SJSA1 (cell line): ENCODE measurements at regions not wholly inside any gene's neighbourhood (a gene's known extent, or its start where the extent isn't known, plus 50 kb on each side); places are given as distances from the start of the nearest gene placed in this dataset.

Experiments used
- DNase-seq, 2 experiments: peaks; one replicate each; pipeline ENCODE4 v3.0.0-alpha.2; 2015 to 2020; ENCODE audit warnings: low spot score in 2 of 2, low read depth in 1 of 2
- H3K27ac ChIP-seq: fragments of 250-450 bp; sonication (Bioruptor Pico); 2 replicates; pipeline ENCODE4 v1.5.1; 2020; ENCODE audit warnings: mild to moderate bottlenecking, moderate library complexity
- H3K27me3 ChIP-seq: fragments of 250-450 bp; sonication (Bioruptor Pico); replicated peaks from 2 replicates; pipeline ENCODE4 v1.5.1; 2020; ENCODE audit warnings: mild to moderate bottlenecking, moderate library complexity
- H3K36me3 ChIP-seq: fragments of 250-450 bp; sonication (Bioruptor Pico); 2 replicates; pipeline ENCODE4 v1.5.1; 2020; ENCODE audit warnings: mild to moderate bottlenecking
- H3K4me1 ChIP-seq: fragments of 250-450 bp; sonication (Bioruptor Pico); replicated peaks from 2 replicates; pipeline ENCODE4 v1.6.1; 2021; ENCODE audit warnings: mild to moderate bottlenecking
- H3K4me3 ChIP-seq: fragments of 250-450 bp; sonication (Bioruptor Pico); 2 replicates; pipeline ENCODE4 v1.5.1; 2020; ENCODE audit warnings: mild to moderate bottlenecking
- H3K9me3 ChIP-seq: fragments of 250-450 bp; sonication (Bioruptor Pico); replicated peaks from 2 replicates; pipeline ENCODE4 v1.5.1; 2020; ENCODE audit warnings: mild to moderate bottlenecking

DNA sequence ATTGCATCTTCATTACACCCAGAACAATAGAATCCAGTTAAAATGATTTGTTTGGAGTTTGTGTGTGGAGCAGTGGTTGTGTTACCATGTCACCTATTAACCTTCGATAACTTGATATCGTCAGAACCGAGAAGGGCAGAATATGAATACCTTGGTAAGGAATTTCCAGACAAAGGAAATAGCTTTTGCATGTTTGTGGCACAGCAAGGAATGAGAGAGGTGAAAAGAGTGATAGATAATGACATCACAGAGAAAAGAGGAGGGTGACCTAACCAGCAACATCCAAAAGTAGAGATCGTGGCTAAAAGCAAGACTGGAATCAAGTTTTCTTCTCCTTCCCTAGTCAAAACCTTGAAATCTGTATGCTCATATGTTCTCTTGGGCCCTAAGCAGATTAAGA lies 244.6 kb upstream of the NEGR1 start:
- no peaks in the 10 kb centered on the region for H3K4me1 ChIP-seq
- no peak overlapping the region for H3K4me3 ChIP-seq
- no peak overlapping the region for H3K27ac ChIP-seq
- H3K27me3 ChIP-seq: no peaks in the 10 kb centered on the region
- no peaks in the 10 kb centered on the region for H3K36me3 ChIP-seq
- no peaks in the 10 kb centered on the region for H3K9me3 ChIP-seq
- DNase-seq: no peak

GRCh38 chr1:72524021-72524420 lies 241.7 kb upstream of the NEGR1 start:
- H3K4me3 ChIP-seq: no peak overlapping the region
- no peak for DNase-seq
- no peaks in the 10 kb centered on the region for H3K36me3 ChIP-seq
- no peaks in the 10 kb centered on the region for H3K4me1 ChIP-seq
- no peaks in the 10 kb centered on the region for H3K27me3 ChIP-seq
- H3K27ac ChIP-seq: no peak overlapping the region
- H3K9me3 ChIP-seq: no peaks in the 10 kb centered on the region

- no peaks in the 10 kb centered on the region for H3K36me3 ChIP-seq
- H3K9me3 ChIP-seq: no peaks in the 10 kb centered on the region
- no peak overlapping the region for H3K27ac ChIP-seq
- H3K27me3 ChIP-seq: no peaks in the 10 kb centered on the region
- no peak for DNase-seq
- H3K4me3 ChIP-seq: no peak overlapping the region
- no peaks in the 10 kb centered on the region for H3K4me1 ChIP-seq
Observed at GRCh38 chr1:72521659-72522058, 239.3 kb upstream of the NEGR1 start.

- Histone ChIP-seq H3K9me3 (no peaks in the 10 kb centered on the region), H3K27ac (no peak overlapping the region), H3K4me3 (no peak overlapping the region), H3K4me1 (no peaks in the 10 kb centered on the region), H3K27me3 (no peaks in the 10 kb centered on the region), H3K36me3 (no peaks in the 10 kb centered on the region)
- no peak for DNase-seq
Observed at GRCh38 chr1:72516826-72517225, 234.5 kb upstream of the NEGR1 start.

GRCh38 chr1:72516264-72516663 lies 233.9 kb upstream of the NEGR1 start:
- Histone ChIP-seq H3K27me3 (no peaks in the 10 kb centered on the region), H3K36me3 (no peaks in the 10 kb centered on the region), H3K4me3 (no peak overlapping the region), H3K4me1 (no peaks in the 10 kb centered on the region), H3K27ac (no peak overlapping the region), H3K9me3 (no peaks in the 10 kb centered on the region)
- no peak for DNase-seq

DNA sequence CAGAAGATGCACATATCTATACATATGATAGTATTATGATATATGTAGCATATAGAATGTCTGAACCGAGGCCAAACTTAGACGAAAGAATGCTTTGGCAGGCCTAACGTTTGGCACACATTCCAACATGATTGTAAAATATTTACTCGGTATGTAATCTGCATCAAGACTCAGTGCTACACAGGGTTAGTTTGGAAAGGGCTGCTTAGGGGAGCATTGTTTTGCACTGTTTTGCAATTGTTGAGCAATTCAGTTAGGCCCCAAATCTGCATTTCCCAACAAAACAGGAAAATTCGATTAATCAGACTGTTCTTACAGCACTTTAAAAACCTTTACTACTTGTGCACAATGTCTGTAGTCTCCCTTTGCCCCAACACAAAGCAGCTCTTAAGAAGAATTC lies 216.0 kb upstream of the NEGR1 start:
- H3K27ac ChIP-seq: no peak overlapping the region
- no peaks in the 10 kb centered on the region for H3K9me3 ChIP-seq
- no peaks in the 10 kb centered on the region for H3K27me3 ChIP-seq
- H3K4me3 ChIP-seq: no peak overlapping the region
- no peaks in the 10 kb centered on the region for H3K36me3 ChIP-seq
- no peak for DNase-seq
- H3K4me1 ChIP-seq: no peaks in the 10 kb centered on the region

DNA sequence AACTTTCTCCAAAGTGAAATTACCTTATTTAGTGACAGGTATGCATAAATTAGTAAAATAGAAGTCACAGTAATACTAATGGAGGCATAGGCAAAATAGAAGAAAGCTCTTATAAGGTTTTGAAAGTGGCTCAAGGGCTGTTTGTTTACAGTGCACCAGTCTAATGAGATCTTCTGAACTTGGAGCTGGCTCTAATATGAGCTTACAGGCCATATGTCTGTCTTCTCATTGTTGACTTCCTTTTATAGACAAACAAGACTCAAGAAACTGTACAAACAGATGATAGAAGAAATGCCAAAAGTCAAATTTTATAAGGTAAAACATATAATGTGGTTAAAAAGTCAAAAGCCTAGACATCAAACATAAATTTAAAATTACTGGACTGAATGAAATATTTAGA lies 207.5 kb upstream of the NEGR1 start:
- no peaks in the 10 kb centered on the region for H3K9me3 ChIP-seq
- DNase-seq: no peak
- no peaks in the 10 kb centered on the region for H3K27me3 ChIP-seq
- H3K36me3 ChIP-seq: no peaks in the 10 kb centered on the region
- no peaks in the 10 kb centered on the region for H3K4me1 ChIP-seq
- H3K27ac ChIP-seq: no peak overlapping the region
- H3K4me3 ChIP-seq: no peak overlapping the region

GRCh38 chr1:72485801-72486200 lies 203.5 kb upstream of the NEGR1 start:
- DNase-seq: no peak
- Histone ChIP-seq H3K36me3 (no peaks in the 10 kb centered on the region), H3K27me3 (no peaks in the 10 kb centered on the region), H3K4me3 (no peak overlapping the region), H3K9me3 (no peaks in the 10 kb centered on the region), H3K27ac (no peak overlapping the region), H3K4me1 (no peaks in the 10 kb centered on the region)

GRCh38 chr1:72483846-72484357 lies 201.6 kb upstream of the NEGR1 start:
- Histone ChIP-seq H3K27ac (no peak overlapping the region), H3K4me3 (no peak overlapping the region)

GRCh38 chr1:72482736-72483413 lies 200.5 kb upstream of the NEGR1 start:
- Histone ChIP-seq H3K36me3 (no peaks in the 10 kb centered on the region), H3K4me3 (no peak overlapping the region), H3K27ac (no peak overlapping the region), H3K27me3 (no peaks in the 10 kb centered on the region), H3K9me3 (no peaks in the 10 kb centered on the region; the same call in 1 of the 2 replicates), H3K4me1 (no peaks in the 10 kb centered on the region)
- DNase-seq: no peak

More at GRCh38 chr1:72483846-72484357, 201.6 kb upstream of the NEGR1 start:
- no peak for DNase-seq
- H3K9me3 ChIP-seq: no peaks in the 10 kb centered on the region; the same call in 1 of the 2 replicates
- no peaks in the 10 kb centered on the region for H3K36me3 ChIP-seq
- no peaks in the 10 kb centered on the region for H3K4me1 ChIP-seq
- no peaks in the 10 kb centered on the region for H3K27me3 ChIP-seq

GRCh38 chr1:72481420-72481970 lies 199.2 kb upstream of the NEGR1 start:
- no peaks in the 10 kb centered on the region for H3K4me1 ChIP-seq
- no peak for DNase-seq
- no peaks in the 10 kb centered on the region for H3K36me3 ChIP-seq
- no peaks in the 10 kb centered on the region; the same call in 1 of the 2 replicates for H3K9me3 ChIP-seq
- no peak overlapping the region for H3K27ac ChIP-seq
- no peak overlapping the region for H3K4me3 ChIP-seq
- no peaks in the 10 kb centered on the region for H3K27me3 ChIP-seq

- H3K4me1 ChIP-seq: no peaks in the 10 kb centered on the region
- no peak overlapping the region for H3K4me3 ChIP-seq
- no peaks in the 10 kb centered on the region for H3K27me3 ChIP-seq
- no peak overlapping the region for H3K27ac ChIP-seq
- H3K36me3 ChIP-seq: no peaks in the 10 kb centered on the region
- H3K9me3 ChIP-seq: no peaks in the 10 kb centered on the region
- DNase-seq: no peak
Observed at GRCh38 chr1:72466376-72466775, 184.0 kb upstream of the NEGR1 start.

GRCh38 chr1:72462186-72462905 lies 180.0 kb upstream of the NEGR1 start:
- H3K27ac ChIP-seq: no peak overlapping the region
- no peak for DNase-seq
- H3K4me1 ChIP-seq: no peaks in the 10 kb centered on the region
- H3K36me3 ChIP-seq: no peaks in the 10 kb centered on the region
- no peaks in the 10 kb centered on the region for H3K27me3 ChIP-seq
- no peak overlapping the region for H3K4me3 ChIP-seq
- no peaks in the 10 kb centered on the region for H3K9me3 ChIP-seq

- no peak for DNase-seq
- Histone ChIP-seq H3K36me3 (no peaks in the 10 kb centered on the region), H3K4me1 (no peaks in the 10 kb centered on the region)
Observed at GRCh38 chr1:72442262-72442661, 159.9 kb upstream of the NEGR1 start.

More at GRCh38 chr1:72442262-72442661, 159.9 kb upstream of the NEGR1 start:
- H3K4me3 ChIP-seq: no peak overlapping the region
- H3K27ac ChIP-seq: no peak overlapping the region
- H3K9me3 ChIP-seq: no peaks in the 10 kb centered on the region
- no peaks in the 10 kb centered on the region for H3K27me3 ChIP-seq
